Activated CD8-positive, alpha-beta memory T cell treated with anti-CD3 and anti-CD28 coated beads for 24 hours (primary cell): ENCODE measurements at regions not wholly inside any gene's neighbourhood (a gene's known extent, or its start where the extent isn't known, plus 50 kb on each side); places are given as distances from the start of the nearest gene placed in this dataset.
A peak's percentile ranks its signal among the peaks of the same experiment; 100 is the strongest.
"Not testable (repeated sequence)": the region's sequence is repeated elsewhere in the genome, so short reads cannot be mapped to it uniquely, and the experiment has no call there.

ENCODE experiments used
- DNase-seq: peaks from one replicate; pipeline ENCODE4 v3.0.0-alpha.2; 2020

DNA sequence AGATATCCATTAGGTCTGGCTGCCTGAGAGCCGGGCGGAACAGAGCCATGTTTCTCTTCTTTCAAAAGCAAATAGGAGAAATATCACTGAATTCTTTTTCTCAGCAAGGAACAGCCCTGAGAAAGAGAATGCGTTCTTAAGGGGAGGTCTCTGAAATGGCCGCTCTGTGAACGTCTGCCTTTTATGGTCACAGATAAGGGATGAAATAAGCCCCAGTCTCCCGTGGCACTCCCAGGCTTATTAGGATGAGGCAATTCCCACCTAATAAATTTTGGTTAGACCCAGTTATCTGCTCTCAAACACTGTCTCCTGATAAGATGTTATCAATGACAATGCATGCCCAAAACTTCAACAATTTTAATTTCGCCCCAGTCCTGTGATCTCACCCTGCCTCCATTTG is 133.4 kb upstream of the KCNJ18 start:
- DNase-seq, result not testable (repeated sequence)

DNA sequence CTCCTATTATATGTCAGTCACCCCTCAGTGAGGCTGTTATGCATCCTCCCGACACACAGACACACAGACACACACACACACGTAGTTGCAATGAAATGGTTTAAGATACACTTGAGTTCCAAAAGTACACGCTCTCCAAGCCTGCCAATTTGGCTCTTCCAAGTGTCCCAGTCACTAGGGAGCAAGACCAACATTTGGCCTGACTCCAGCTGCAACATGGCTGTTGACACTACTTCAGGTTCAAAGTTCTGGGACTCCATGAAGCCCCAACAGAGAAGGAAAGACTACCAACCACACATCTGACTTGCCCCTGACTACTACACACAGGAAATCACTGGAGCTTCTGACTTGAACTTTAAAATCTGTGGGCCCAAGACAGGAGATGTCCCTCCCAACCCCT is 128.1 kb upstream of the KCNJ18 start:
- DNase-seq, result no peak

DNA sequence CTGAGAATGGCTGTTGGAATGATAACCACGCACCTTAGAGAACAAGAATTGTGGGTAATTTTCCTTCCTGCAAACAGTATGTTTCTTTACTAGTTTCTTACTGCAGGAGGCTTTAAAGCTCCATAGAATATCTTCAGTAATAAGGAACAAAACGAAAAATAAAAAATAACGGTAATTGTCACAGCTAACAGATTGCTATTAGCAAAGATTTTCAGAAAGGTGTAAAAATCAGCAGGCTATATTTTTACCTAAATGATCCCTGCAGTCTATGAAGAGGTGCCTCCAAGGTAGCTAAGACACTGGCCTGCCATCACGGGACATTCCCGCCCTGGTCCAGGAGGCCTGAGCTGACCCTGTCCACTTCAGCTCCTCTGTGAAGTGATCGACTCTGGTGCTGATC is 127.6 kb upstream of the KCNJ18 start:
- DNase-seq, result not testable (repeated sequence)

DNA sequence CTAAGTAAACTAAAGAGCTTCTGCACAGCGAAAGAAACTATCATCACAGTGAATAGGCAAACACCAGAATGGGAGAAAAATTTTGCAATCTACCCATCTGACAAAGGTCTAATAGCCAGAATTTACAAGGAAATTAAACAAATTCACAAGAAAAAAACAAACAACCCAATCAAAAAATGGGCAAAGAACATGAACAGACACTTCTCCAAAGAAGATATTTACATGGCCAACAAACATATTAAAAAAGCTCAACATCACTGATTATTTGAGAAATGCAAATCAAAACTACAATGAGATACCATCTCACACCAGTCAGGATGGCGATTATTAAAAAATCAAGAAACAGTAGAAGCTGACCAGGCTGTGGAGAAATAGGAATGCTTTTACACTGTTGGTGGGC is 121.9 kb upstream of the KCNJ18 start:
- not testable (repeated sequence) for DNase-seq

DNA sequence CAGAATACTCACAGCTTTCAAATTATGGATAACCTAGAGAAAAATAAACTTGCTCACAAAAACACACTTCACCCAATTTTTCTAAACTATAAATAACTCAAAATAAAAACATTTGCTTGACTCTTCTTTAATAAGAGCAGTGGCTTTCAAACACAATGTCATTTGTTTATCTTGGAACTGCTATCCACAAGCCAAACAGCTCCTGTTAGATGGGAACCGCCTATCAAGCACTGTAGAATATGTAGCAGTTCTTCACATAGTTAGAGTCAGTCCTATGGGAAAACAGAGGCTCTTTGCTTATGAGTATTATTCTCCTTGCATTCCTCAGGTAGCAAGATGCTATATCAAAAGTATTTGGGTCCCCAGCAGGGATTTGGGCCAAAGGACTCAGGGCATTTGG is 120.2 kb upstream of the KCNJ18 start:
- not testable (repeated sequence) for DNase-seq

DNA sequence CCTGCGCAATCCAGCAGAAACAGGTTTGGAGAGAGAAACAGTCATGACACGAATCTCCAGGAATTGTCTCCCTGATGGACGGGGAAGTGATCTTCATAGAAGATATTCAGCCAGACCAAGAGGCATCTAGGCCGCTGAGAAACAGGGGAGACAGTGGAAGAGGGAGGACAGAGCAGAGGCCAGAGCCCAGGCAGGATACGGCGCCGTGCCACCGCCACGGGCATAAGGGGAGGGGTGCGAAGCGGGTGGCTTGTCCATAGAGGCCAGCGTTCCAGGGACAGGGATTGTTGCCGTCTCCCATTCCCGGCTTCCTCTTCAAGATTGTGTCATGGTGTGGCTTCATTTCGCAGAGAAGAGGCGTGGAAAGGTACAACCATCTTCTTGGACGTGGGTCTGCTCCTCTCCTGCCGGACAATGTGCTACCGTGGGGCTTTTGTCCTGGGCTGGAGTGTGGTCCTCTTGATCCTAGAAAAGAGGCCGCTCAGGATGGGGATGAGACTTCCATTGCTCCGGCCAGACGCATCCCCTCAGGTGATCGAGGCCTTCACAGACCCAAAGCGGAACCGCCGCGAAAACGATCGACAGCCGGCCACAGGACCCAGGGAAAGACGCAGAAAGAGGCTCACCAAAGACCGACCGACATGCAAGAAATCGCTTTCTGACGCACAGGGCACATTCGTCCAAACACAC is 118.9 kb upstream of the KCNJ18 start:
- not testable (repeated sequence) for DNase-seq

DNA sequence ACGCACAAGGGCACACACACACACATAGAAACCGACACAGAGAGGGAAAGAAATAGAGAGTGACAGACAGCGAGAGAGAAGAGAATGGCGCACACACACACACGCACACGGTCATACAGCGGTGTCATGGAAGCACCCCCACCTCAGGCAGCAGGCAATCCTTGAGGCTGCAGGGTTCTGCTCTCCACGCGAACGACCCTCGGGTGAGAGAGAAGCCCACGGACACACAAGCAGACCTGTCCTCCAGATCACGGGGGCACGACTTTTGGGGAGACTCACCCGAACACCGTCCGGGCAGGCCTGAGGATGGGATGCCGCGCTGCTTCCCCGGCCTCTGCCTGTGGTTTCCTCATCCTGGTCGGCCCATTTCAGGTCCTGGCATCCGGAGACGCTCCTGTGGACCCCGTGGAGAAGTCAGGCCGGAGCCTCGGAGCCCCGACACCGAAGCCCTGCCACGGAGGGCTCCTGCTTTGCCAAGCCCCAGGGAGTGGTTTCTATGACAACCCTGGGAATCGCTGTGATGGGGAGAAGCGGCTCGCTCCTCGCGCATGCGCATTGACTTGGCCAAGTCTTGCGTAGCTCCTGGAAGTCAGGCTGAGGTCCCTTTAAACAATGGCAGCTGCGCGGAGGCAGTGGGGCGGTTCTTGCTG is 118.2 kb upstream of the KCNJ18 start:
- peak; percentile 64 for DNase-seq

DNA sequence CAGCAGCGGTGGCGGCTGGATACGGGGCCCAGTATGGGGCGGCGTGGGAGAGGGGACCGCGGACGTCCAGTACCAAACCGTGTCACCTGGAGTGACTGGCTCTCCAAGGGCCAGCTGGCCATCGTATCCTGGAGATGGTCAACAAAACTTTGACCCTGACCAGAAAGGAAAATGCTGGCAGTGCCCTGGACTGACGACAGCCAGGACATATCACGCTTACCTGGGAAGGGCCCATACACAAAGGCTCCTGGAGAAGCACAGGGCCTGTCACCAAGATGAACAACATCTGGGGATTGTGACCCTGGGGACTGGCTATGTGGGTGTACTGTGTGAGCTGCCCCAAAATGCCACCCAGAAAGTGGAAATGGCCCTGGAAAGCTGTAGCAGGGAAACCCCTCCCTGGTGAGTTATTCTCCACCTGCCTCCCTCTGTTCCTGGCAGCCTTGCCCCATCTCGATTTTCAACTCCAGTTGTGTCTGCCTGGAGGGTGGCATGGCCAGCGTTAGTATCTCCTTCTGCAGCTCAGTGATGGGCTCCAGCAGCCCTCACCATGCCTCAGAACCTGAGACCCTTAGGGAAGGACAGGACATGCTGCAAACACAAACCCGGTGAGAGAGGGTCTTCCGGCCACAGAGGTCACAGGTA is 117.6 kb upstream of the KCNJ18 start:
- not testable (repeated sequence) for DNase-seq

DNA sequence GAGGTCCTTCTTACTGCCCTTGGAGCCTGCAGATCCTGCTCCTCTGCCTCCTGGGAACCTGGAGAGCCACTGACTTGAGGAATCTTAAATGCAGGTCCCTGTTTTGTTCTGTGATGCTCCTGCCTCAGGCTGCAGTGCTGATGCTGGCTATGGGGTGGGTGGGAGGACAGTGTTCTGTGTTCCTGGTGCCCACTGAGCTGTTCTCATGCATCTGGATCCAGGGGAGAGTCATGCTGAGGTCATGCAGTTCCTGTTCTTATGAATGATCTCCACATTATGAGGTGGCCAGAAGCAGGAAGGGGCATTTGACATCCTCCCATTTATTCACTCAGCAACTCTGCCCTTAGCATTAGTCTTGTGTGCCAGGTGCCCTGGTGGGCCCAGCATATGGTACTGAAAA is 113.5 kb upstream of the KCNJ18 start:
- not testable (repeated sequence) for DNase-seq

DNA sequence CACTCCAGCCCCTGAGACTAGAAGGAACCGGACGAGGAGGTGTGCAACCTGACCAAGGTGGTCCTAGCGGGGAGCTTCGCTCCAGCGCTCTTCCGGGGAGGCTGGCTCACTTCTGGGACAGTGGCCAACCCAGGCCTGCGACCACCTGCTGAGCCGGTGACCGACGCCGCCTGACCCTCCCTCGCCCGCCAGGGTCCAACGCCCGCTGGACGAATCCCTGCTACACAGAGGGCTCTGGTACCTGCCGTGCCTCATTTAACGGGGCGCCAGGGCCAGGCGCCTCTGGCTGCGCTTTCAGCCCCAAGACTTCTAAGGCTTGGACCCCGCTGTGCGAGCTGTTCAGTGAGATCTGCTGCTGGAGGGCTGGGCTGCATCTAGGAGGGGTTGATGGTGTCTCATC is 99.5 kb upstream of the KCNJ18 start:
- no peak for DNase-seq

DNA sequence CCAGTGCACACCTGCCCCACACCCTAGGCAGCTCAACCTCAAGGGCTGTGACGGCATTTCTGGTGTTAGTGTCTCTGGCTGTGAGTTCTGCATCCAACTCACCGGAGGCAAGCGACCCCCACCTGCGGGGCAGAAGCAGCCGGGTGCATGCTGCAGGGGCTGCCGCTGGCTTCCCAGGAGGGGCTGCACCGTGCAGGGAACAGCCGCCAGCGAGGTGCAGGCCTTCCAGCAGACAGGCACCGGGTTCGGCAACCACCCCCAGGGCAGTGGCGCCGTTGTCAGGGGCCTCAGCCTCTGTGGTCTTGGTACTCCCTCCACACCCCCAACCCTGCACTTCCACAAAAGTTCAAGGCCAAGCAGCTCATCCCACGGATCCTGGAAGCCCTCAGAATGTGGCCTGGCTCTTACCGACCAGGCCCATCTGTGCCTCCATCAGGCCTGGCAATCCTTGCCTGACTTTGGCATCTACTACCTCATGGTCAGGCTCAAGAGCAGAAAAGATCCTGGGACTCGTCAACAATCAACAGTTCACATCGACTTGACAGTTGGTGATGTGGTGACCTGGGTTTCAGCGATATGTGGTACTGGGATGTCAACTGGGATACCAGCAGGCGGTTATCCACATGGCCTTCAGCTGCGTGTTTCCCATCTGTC is 98.7 kb upstream of the KCNJ18 start:
- DNase-seq, result not testable (repeated sequence)

DNA sequence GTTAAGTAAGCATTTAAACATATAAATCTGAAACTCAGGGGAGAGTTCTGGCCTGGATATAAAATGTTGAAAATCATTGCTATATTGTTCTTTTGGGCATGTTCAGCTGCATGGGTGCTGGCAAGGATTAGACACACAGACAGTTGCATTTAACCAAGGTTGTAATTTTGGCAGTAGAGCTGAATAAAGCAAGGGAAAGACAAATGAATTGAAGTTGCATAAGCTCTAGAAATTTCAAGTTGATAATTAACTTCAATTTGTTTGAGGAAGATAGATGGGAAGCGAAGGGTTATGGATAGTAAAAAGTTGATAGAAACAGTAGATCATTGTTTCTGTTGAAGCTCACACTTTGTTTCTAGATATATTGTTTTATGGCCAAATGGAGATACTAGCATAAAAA is 97.2 kb upstream of the KCNJ18 start:
- DNase-seq, result no peak

DNA sequence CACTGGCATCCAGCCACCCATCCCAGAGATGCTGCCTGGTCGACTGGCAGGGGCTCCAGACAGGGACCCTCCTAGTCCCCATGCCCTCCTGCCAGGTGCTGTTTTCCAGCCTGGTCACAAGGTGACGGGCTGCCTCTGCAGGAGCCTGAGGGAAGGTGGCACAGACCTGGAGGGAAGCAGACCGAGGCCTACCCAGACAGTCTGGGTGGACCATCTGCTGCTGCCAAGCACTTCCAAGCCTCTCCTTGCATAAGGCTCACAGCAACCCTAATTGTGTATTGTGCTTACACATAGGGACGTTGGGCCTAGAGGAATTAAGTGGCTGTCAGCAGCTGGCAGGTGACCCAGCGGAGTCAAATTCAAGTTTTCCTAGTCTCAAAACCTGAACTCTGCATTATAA is 90.1 kb upstream of the KCNJ18 start:
- no peak for DNase-seq

DNA sequence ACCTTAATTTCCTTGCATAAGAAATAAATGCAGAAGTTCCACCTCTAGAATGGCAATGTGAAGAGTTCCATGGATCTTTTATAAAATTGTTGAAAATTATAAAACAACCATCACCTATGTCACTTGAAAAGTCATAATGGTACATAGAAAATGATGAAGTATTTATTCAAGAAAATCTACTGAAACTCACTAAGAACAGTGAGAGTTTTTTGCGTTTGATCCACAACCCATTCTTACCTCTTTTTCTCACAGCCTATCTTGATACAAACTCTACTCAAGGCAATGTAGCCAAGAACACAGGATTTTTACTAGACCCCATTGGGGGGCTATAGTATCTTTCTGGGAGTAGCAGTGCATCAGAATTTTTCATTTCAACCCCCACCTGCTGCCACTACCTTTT is 89.0 kb upstream of the KCNJ18 start:
- DNase-seq, result not testable (repeated sequence)

DNA sequence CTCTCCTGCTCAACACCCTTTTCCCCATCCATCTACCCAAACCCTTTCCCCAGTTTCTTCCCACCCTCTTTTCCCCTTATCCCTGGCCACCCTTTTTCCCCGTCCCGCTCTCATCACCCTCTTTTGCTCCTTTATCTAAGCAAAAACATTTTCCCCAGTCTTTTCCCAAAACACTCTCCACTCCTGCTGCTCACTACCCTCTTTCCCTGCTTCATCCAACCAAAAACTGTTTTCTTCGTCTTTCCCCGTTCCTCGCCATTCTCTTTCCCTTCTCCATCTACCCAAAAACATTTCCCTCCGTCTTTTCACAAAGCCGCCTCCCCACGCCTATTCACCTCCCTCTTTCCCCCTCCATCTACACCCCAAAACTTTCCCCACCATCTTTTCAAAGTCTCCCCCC is 80.9 kb upstream of the KCNJ18 start:
- DNase-seq, result not testable (repeated sequence)

DNA sequence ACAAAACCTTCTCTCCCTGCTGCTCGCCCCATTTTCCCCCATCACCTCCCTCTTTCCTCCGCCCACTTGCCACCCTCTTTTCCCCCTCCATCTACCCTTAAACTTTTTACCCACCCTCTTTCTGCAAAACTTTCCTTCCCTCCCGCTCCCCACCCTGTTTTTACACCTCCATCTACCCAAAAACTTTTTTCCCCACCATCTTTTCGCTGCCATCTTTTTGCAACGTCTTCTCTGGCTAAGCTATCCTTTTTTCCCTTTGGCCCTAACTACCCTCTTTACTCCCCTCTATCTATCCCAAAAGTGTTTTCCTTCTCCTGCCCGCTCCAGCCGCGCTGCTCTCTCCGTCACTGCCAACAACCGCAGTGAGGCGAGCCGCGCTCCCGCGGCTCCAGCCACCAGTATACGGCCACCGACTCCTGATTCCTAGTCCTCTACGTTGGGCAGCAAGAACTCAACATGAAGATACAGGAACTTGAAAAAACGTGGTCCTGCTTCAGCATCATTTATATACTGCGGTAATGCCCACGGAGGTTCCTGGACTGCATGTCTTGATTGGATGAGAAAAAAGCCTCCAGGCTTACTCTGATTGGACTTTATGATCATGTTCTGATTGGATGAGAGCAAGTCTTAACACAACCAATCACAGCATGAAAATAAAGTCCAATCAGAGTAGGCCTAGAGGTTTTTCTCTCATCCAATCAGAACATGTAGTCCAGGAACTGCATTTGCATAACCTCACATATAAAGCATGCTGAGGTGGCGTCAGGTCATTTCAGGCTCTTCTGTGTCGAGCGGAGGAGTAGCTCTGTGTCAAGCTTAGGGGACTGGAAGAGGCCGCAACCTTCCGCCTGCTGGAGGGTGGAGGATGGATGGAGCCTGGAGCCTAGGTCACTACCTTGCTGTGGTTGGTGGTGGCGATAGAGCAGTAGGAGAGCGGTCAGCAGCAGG is 79.9 kb upstream of the KCNJ18 start:
- not testable (repeated sequence) for DNase-seq

DNA sequence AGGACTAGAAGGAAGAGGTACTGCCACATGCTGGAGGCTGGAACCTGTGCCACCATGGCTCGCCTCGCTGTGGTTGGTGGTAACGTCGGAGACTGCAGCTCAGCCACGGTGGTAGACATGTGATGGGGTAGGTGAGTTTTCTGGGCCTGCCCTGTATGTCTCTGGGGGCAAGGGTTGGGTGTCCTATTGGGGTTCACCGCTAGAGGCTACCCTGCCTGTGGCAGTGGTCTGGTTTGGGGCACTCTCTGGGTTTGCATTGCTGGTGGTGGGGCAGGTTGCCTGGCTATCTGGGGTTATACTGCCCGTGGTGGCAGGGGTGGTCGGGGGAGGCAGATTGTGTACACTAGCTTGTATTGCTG is 79.3 kb upstream of the KCNJ18 start:
- DNase-seq, result no peak

DNA sequence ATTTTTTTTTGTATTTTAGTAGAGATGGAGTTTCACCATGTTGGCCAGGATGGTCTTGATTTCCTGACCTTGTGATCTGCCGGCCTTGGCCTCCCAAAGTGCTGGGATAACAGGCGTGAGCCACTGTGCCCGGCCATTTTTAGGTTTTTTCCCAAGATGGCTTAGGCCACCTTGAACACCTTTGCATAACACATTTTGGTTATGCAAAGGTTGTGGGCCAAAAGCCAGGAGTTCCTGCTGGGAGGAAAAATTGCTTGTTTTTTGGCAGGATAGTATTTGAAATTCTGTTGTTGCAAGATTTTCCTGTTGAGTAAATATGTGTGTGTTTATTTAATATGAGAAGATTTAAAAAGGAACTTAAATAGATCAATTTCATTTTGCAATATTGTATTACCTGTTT is 65.3 kb upstream of the KCNJ18 start:
- DNase-seq, result not testable (repeated sequence)
